ENCODE measurements at regions not wholly inside any gene's neighbourhood (a gene's known extent, or its start where the extent isn't known, plus 50 kb on each side); places are given as distances from the start of the nearest gene placed in this dataset.

DNA sequence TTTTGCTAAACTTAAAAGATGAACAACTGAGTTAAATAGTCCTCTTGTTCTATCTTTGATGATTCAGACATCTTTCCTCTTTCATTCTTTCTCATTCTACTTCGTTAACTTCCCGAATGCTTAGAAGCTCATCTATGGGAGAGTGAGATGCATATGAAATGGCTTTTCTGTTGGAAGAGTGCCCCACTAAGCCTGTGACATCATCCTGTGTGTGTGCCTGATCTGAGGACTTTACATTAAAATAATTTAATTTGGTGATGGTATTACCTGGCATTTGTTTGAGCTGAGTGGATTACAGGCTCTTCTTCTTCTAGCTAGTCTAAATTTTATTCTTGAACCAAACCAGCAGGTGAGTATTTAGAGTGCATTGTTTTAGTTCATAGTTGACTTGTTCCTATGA lies 626.5 kb downstream of the QKI start:
- TF ChIP-seq, protein P1, sequence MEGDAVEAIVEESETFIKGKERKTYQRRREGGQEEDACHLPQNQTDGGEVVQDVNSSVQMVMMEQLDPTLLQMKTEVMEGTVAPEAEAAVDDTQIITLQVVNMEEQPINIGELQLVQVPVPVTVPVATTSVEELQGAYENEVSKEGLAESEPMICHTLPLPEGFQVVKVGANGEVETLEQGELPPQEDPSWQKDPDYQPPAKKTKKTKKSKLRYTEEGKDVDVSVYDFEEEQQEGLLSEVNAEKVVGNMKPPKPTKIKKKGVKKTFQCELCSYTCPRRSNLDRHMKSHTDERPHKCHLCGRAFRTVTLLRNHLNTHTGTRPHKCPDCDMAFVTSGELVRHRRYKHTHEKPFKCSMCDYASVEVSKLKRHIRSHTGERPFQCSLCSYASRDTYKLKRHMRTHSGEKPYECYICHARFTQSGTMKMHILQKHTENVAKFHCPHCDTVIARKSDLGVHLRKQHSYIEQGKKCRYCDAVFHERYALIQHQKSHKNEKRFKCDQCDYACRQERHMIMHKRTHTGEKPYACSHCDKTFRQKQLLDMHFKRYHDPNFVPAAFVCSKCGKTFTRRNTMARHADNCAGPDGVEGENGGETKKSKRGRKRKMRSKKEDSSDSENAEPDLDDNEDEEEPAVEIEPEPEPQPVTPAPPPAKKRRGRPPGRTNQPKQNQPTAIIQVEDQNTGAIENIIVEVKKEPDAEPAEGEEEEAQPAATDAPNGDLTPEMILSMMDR (IDR thresholded peaks at IDR 0.05; ENCODE audit: insufficient read depth, low read length, poor library complexity, severe bottlenecking) = no peak
- DNase-seq (ENCODE audit: low read depth) = no peak
- H3K27me3 ChIP-seq (ENCODE audit: control insufficient read depth, insufficient read depth, low read length) = no peaks in the 10 kb centered on the region
- H3K4me3 ChIP-seq (ENCODE audit: low read depth, low read length) = no peak overlapping the region
- H3K36me3 ChIP-seq (ENCODE audit: control insufficient read depth, insufficient read depth, low read length) = no peaks in the 10 kb centered on the region

DNA sequence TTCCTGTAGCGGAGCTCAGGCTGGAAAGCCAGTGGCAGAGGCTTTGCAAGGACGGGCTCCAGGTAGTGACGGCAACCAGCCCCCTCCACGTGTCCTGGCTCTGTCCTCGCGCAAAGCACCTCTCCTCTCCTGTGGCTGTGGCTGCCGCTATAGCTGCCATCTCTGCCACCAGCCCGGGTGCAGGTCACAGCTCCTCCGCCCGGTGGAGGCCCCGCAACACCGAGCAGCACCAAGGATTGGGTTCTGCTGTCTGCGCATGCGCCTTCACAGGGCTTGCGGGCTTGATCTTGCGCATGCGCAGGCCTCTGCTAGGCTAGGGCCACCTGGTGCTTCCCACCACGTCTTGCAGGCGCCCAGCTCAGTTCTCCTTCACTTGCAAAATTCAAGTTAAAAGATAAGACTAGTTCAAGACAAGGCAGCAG lies 625.4 kb downstream of the QKI start:
- no peak overlapping the region for H3K4me3 ChIP-seq (ENCODE audit: low read depth, low read length)
- no peaks in the 10 kb centered on the region for H3K27me3 ChIP-seq (ENCODE audit: control insufficient read depth, insufficient read depth, low read length)
- H3K36me3 ChIP-seq (ENCODE audit: control insufficient read depth, insufficient read depth, low read length) = no peaks in the 10 kb centered on the region
- no peak for DNase-seq (ENCODE audit: low read depth)
- TF ChIP-seq, protein P1 (IDR thresholded peaks at IDR 0.05; ENCODE audit: insufficient read depth, low read length, poor library complexity, severe bottlenecking) = no peak

DNA sequence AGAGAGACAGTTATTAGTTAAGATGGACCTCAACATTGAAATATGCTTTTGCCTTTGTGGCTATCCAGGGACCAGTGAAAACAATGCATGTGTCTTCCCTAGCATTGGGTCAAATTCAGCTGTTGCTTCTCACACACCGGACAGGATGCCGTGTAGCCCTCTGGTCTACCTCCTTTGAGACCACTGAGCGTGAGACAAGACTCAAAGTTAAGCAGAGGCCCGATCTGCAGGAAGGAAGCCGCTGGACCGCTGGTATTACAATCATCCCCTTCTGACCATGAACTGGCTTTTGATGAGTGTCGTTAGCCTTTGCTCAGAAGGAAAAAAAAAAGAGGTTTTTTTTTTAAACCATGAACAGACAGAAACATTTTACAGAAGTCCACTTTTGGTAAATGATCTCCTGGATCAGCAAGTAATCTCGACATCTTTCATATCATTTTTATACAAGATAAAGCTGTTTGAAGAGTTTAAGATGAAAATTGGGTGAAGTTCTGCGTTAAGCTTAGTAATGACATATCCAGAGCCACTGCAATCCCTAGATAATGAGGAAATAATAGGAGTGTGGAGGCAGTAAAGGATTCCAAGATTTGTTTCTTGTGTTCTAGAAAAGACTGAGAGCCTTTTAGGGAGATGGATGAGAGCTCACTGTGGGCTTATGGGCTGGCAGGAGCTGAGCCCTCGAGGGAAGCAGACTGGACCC lies 622.8 kb downstream of the QKI start:
- H3K36me3 ChIP-seq (ENCODE audit: control insufficient read depth, insufficient read depth, low read length) = no peaks in the 10 kb centered on the region
- TF ChIP-seq, protein P1 (IDR thresholded peaks at IDR 0.05; ENCODE audit: insufficient read depth, low read length, poor library complexity, severe bottlenecking) = no peak
- no peaks in the 10 kb centered on the region for H3K27me3 ChIP-seq (ENCODE audit: control insufficient read depth, insufficient read depth, low read length)
- no peak for DNase-seq (ENCODE audit: low read depth)
- H3K4me3 ChIP-seq (ENCODE audit: low read depth, low read length) = no peak overlapping the region

DNA sequence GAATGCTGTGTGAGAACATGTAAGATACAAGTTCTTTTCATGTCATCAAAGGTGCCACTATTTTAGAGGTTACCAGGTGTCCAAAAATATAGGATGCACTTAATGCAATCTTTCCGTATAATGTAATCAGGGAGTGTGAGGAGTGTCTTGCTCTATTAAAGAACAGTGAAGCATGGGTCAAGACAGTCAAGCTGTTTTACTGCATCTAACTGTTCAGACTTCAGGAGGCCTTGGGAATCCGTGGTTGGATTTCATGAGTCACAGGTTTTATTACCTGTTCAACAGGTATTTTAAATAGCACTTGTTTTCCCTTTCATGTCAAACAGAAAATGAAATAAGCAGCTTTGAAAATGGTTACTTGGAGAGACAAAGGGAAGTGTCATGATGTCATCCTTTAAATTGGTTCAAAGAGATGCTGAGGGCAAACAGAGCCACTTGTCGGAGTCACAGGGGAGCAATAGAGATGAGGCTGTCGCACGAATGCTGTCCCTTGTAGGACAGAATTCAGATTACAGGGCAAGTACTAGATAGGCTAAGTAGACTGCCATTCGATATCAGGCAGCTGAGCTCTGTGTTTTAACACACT lies 621.5 kb downstream of the QKI start:
- DNase-seq (ENCODE audit: low read depth) = no peak
- H3K4me3 ChIP-seq (ENCODE audit: low read depth, low read length) = no peak overlapping the region
- no peaks in the 10 kb centered on the region for H3K36me3 ChIP-seq (ENCODE audit: control insufficient read depth, insufficient read depth, low read length)
- TF ChIP-seq, protein P1 (IDR thresholded peaks at IDR 0.05; ENCODE audit: insufficient read depth, low read length, poor library complexity, severe bottlenecking) = no peak
- H3K27me3 ChIP-seq (ENCODE audit: control insufficient read depth, insufficient read depth, low read length) = no peaks in the 10 kb centered on the region

DNA sequence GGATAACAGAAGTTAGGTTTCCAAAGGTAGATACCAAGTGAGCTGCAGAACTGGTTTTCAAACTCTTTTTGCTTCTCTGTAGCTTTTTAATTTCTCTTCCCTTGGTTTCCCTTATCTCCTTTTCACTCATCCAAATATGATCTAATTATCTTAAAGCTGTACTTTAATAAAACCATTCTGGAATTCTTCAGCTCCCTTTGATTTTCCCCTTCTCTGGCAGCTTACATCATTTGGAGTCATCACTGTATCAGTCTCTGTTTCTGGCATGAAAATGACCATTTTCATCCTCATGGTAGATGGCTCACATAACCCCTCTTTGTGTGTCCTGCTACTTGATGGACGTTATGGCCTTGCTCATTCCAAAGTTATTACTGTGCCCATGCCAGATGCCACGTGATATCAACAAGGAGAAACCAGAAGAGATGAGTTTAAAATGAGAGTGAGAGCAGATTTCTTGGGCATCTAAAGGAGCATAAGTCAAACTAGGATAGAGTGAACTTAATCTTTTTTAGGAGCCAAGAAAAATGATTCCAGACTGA lies 620.2 kb downstream of the QKI start:
- no peaks in the 10 kb centered on the region for H3K36me3 ChIP-seq (ENCODE audit: control insufficient read depth, insufficient read depth, low read length)
- TF ChIP-seq, protein P1 (IDR thresholded peaks at IDR 0.05; ENCODE audit: insufficient read depth, low read length, poor library complexity, severe bottlenecking) = no peak

More for the DNA sequence above, 620.2 kb downstream of the QKI start:
- H3K4me3 ChIP-seq (ENCODE audit: low read depth, low read length) = no peak overlapping the region
- H3K27me3 ChIP-seq (ENCODE audit: control insufficient read depth, insufficient read depth, low read length) = no peaks in the 10 kb centered on the region
- DNase-seq (ENCODE audit: low read depth) = no peak
